CD8-positive, alpha-beta memory T cell (primary cell): ENCODE measurements at regions not wholly inside any gene's neighbourhood (a gene's known extent, or its start where the extent isn't known, plus 50 kb on each side); places are given as distances from the start of the nearest gene placed in this dataset.

Experiments
- CTCF ChIA-PET: fragments of 350-600 bp; sonication (Branson Sonifier 250); formaldehyde crosslinking; loops from one replicate; lab custom pipeline; 2021; ENCODE audit warnings: antibody characterized with exemption; lab: Charles Lee
- POLR2A ChIA-PET: fragments of 350-600 bp; sonication (Branson Sonifier 250); formaldehyde crosslinking; loops from one replicate; lab custom pipeline; 2021; ENCODE audit warnings: antibody characterized with exemption; lab: Charles Lee
- DNase-seq, 5 donors: peaks; one replicate each; pipeline versions ENCODE4 v3.0.0 to v3.0.0-alpha.2; 2020 to 2022; ENCODE audit warnings: mixed read lengths in 1 of 5
- H3K27ac ChIP-seq: one replicate; pipeline ENCODE4 v1.7.0; 2013; ENCODE audit warnings: low read depth, mild to moderate bottlenecking, low read length, moderate library complexity
- H3K27me3 ChIP-seq: 2 replicates; pipeline ENCODE4 v1.7.0; 2013; ENCODE audit warnings: low read length, mild to moderate bottlenecking; ENCODE audit not compliant: insufficient read depth, poor library complexity, severe bottlenecking
- H3K36me3 ChIP-seq: 2 replicates; pipeline ENCODE4 v1.7.0; 2013; ENCODE audit warnings: mild to moderate bottlenecking, low read length, moderate library complexity; ENCODE audit not compliant: insufficient read depth
- H3K4me1 ChIP-seq: 2 replicates; pipeline ENCODE4 v1.7.0; 2013; ENCODE audit warnings: mild to moderate bottlenecking, low read length, moderate library complexity; ENCODE audit not compliant: insufficient read depth
- H3K4me3 ChIP-seq: 2 replicates; pipeline ENCODE4 v1.7.0; 2013; ENCODE audit warnings: mild to moderate bottlenecking, low read length
- H3K9me3 ChIP-seq: 2 replicates; pipeline ENCODE4 v1.7.0; 2013; ENCODE audit warnings: mild to moderate bottlenecking, low read length
- H3K27ac Mint-ChIP-seq, 8 donors: one replicate each; pipeline ENCODE4 v1.8.0; 2020 to 2021; ENCODE audit warnings: mixed read lengths in 8 of 8, mild to moderate bottlenecking in 6 of 8, inconsistent platforms in 3 of 8, moderate library complexity in 3 of 8
- H3K27me3 Mint-ChIP-seq, 2 donors: one replicate each; pipeline ENCODE4 v1.8.0; 2020 to 2021; ENCODE audit warnings: mixed read lengths in 2 of 2, mild to moderate bottlenecking in 1 of 2, moderate library complexity in 1 of 2
- H3K36me3 Mint-ChIP-seq, 3 donors: one replicate each; pipeline ENCODE4 v1.8.0; 2020 to 2021; ENCODE audit warnings: mixed read lengths in 3 of 3, inconsistent platforms in 1 of 3, mild to moderate bottlenecking in 1 of 3
- H3K4me1 Mint-ChIP-seq, 3 donors: one replicate each; pipeline ENCODE4 v1.8.0; 2020 to 2021; ENCODE audit warnings: mixed read lengths in 3 of 3, inconsistent platforms in 1 of 3, mild to moderate bottlenecking in 1 of 3
- H3K4me3 Mint-ChIP-seq, 7 donors: one replicate each; pipeline ENCODE4 v1.8.0; 2020 to 2021; ENCODE audit warnings: mixed read lengths in 7 of 7, mild to moderate bottlenecking in 6 of 7, moderate library complexity in 4 of 7, inconsistent platforms in 2 of 7
- H3K9me3 Mint-ChIP-seq, 5 donors: one replicate each; pipeline ENCODE4 v1.8.0; 2020 to 2022; ENCODE audit warnings: mixed read lengths in 5 of 5, mild to moderate bottlenecking in 3 of 5, moderate library complexity in 2 of 5, inconsistent platforms in 1 of 5

- Histone ChIP-seq H3K27ac (no peak overlapping the region), H3K4me3 (no peak overlapping the region), H3K9me3 (no peaks in the 10 kb centered on the region), H3K36me3 (no peaks in the 10 kb centered on the region), H3K4me1 (no peaks in the 10 kb centered on the region), H3K27me3 (no peaks in the 10 kb centered on the region)
- ChIA-PET POLR2A (no interaction called here), CTCF (no interaction called here)
- no peak overlapping the region for H3K4me3 Mint-ChIP-seq
- H3K9me3 Mint-ChIP-seq: peaks cover 1 to 25% (median 6%) of the 10 kb centered on the region in 5 donors
- no peaks in the 10 kb centered on the region for H3K36me3 Mint-ChIP-seq
- no peak for DNase-seq
- no peak overlapping the region for H3K27ac Mint-ChIP-seq
- H3K4me1 Mint-ChIP-seq: no peaks in the 10 kb centered on the region
- H3K27me3 Mint-ChIP-seq: no peaks in the 10 kb centered on the region
Measured at GRCh38 chr2:125281242-125281641, 1256.2 kb downstream of the CNTNAP5 start.

GRCh38 chr2:125296742-125297141, 1271.7 kb downstream of the CNTNAP5 start:
- DNase-seq: no peak
- no peak overlapping the region for H3K27ac ChIP-seq
- no peaks in the 10 kb centered on the region for H3K27me3 Mint-ChIP-seq
- no peak overlapping the region for H3K4me3 Mint-ChIP-seq
- no peaks in the 10 kb centered on the region for H3K27me3 ChIP-seq
- no peak overlapping the region for H3K27ac Mint-ChIP-seq
- H3K36me3 ChIP-seq: no peaks in the 10 kb centered on the region
- no peaks in the 10 kb centered on the region for H3K36me3 Mint-ChIP-seq
- no peak overlapping the region for H3K4me3 ChIP-seq
- no peaks in the 10 kb centered on the region for H3K4me1 ChIP-seq
- no peaks in the 10 kb centered on the region for H3K9me3 ChIP-seq
- H3K9me3 Mint-ChIP-seq: peaks cover 3 to 27% (median 6%) of the 10 kb centered on the region in 5 donors
- H3K4me1 Mint-ChIP-seq: no peaks in the 10 kb centered on the region
- ChIA-PET CTCF (no interaction called here), POLR2A (no interaction called here)

DNA sequence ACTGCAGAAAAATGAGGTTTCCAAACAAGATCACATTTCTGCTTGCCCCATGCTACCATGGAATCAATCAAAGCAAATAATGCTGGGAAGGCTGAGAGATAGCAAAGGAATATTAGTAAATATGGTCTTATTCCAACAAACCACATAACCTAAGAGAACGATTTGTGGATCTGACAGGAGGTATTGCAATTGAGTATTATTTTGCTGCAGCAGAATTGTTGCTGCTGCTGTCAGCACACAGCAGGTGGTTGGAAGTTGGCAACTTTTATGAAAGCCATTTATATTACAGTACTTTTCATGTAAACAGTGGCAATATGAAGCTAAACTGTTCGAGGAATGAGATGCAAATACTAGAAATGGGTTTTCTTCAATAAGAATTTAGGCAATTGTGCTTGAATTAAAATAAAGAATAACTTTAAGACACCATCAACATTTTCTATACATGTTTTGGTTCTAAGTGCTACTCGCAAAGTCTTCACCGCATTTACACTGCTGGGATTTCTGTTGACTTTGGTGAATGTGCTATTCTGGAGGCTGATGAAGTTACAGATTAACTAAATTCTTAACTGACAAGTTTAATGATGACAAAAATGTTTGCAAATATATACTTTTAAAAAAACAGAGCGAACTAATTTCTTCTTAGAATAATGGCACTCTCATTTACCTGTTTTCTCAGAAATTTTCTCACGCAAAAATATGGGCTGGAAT, 1285.7 kb downstream of the CNTNAP5 start:
- no peaks in the 10 kb centered on the region for H3K36me3 Mint-ChIP-seq
- H3K27me3 Mint-ChIP-seq: no peaks in the 10 kb centered on the region
- H3K4me3 Mint-ChIP-seq: no peak overlapping the region

GRCh38 chr2:125312342-125312741, 1287.3 kb downstream of the CNTNAP5 start:
- Histone ChIP-seq H3K4me3 (no peak overlapping the region), H3K36me3 (no peaks in the 10 kb centered on the region), H3K27me3 (no peaks in the 10 kb centered on the region), H3K4me1 (no peaks in the 10 kb centered on the region), H3K27ac (no peak overlapping the region), H3K9me3 (no peaks in the 10 kb centered on the region)
- Mint-ChIP-seq H3K9me3 (peaks cover 4 to 15% (median 13%) of the 10 kb centered on the region in 5 donors), H3K27me3 (no peaks in the 10 kb centered on the region), H3K27ac (no peak overlapping the region), H3K4me1 (no peaks in the 10 kb centered on the region), H3K36me3 (no peaks in the 10 kb centered on the region), H3K4me3 (no peak overlapping the region)
- ChIA-PET CTCF (no interaction called here), POLR2A (no interaction called here)
- DNase-seq: no peak

More for the DNA sequence above, 1285.7 kb downstream of the CNTNAP5 start:
- Histone ChIP-seq H3K4me1 (no peaks in the 10 kb centered on the region), H3K9me3 (no peaks in the 10 kb centered on the region), H3K4me3 (no peak overlapping the region), H3K36me3 (no peaks in the 10 kb centered on the region), H3K27ac (no peak overlapping the region), H3K27me3 (no peaks in the 10 kb centered on the region)
- ChIA-PET CTCF (no interaction called here), POLR2A (no interaction called here)
- no peaks in the 10 kb centered on the region for H3K4me1 Mint-ChIP-seq
- peaks cover 4 to 15% (median 12%) of the 10 kb centered on the region in 5 donors for H3K9me3 Mint-ChIP-seq
- no peak overlapping the region for H3K27ac Mint-ChIP-seq
- DNase-seq: no peak

DNA sequence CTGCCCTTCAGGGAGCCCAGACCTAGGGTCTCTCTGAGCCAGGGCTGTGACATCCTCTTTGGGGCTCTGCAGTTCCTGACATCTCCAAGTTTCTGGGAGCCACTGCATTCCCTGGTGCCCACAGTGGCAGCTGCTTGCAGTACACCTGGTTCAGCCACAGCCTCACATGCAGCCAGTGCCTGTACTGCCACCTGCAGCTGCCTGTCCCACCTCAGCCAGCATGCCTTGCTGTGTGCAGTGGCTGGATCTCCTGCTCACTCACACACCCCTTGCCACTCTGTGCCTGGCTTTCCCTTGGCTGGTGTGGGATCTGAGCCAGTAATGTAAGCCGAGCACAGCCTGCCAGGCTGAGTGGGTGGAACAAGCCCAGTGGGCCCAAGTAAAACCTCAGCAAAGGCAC, 1288.7 kb downstream of the CNTNAP5 start:
- no peak for DNase-seq
- H3K27ac ChIP-seq: no peak overlapping the region
- Mint-ChIP-seq H3K27me3 (no peaks in the 10 kb centered on the region), H3K4me1 (no peaks in the 10 kb centered on the region), H3K36me3 (no peaks in the 10 kb centered on the region), H3K9me3 (peaks cover 4 to 16% (median 15%) of the 10 kb centered on the region in 5 donors), H3K4me3 (no peak overlapping the region), H3K27ac (no peak overlapping the region)
- H3K36me3 ChIP-seq: no peaks in the 10 kb centered on the region
- CTCF ChIA-PET: no interaction called here
- H3K27me3 ChIP-seq: no peaks in the 10 kb centered on the region
- POLR2A ChIA-PET: no interaction called here
- no peaks in the 10 kb centered on the region for H3K4me1 ChIP-seq
- H3K4me3 ChIP-seq: no peak overlapping the region
- no peaks in the 10 kb centered on the region for H3K9me3 ChIP-seq

DNA sequence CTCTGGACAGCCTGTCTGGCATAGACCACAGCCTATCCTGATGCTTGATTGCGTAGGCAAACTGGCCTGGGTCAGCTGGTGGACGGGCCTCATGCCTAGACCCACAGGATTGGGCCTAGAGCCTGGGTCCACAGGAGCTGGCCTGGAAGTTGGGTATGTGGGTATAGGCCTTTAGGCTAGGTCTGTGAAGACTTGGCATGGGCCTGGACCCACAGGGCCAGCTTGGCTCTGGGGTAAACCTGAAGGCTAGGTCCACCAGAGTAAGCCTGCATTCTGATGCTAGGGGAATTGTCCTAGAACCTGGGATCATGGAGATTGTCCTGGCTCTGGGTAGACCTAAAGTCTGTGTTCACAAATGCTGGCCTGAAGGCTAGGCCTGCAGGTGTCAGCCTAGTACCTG, 1293.7 kb downstream of the CNTNAP5 start:
- no peak for DNase-seq
- Histone ChIP-seq H3K27me3 (no peaks in the 10 kb centered on the region), H3K36me3 (no peaks in the 10 kb centered on the region), H3K27ac (no peak overlapping the region), H3K4me1 (no peaks in the 10 kb centered on the region), H3K9me3 (no peaks in the 10 kb centered on the region), H3K4me3 (no peak overlapping the region)
- CTCF ChIA-PET: no interaction called here
- POLR2A ChIA-PET: no interaction called here
- H3K27ac Mint-ChIP-seq: no peak overlapping the region
- no peaks in the 10 kb centered on the region for H3K27me3 Mint-ChIP-seq
- peaks cover 4 to 23% (median 7%) of the 10 kb centered on the region in 5 donors for H3K9me3 Mint-ChIP-seq
- no peak overlapping the region for H3K4me3 Mint-ChIP-seq
- no peaks in the 10 kb centered on the region for H3K36me3 Mint-ChIP-seq
- H3K4me1 Mint-ChIP-seq: no peaks in the 10 kb centered on the region

- H3K4me1 Mint-ChIP-seq: no peaks in the 10 kb centered on the region
- H3K4me3 Mint-ChIP-seq: no peak overlapping the region
- no peaks in the 10 kb centered on the region for H3K27me3 Mint-ChIP-seq
- H3K27me3 ChIP-seq: no peaks in the 10 kb centered on the region
- no peaks in the 10 kb centered on the region for H3K36me3 ChIP-seq
- CTCF ChIA-PET: no interaction called here
- H3K4me1 ChIP-seq: no peaks in the 10 kb centered on the region
- H3K4me3 ChIP-seq: no peak overlapping the region
- H3K27ac ChIP-seq: no peak overlapping the region
- peaks cover 0 to 25% (median 7%) of the 10 kb centered on the region in 5 donors for H3K9me3 Mint-ChIP-seq
- DNase-seq: no peak
- H3K27ac Mint-ChIP-seq: no peak overlapping the region
- POLR2A ChIA-PET: no interaction called here
- no peaks in the 10 kb centered on the region for H3K9me3 ChIP-seq
- no peaks in the 10 kb centered on the region for H3K36me3 Mint-ChIP-seq
Measured at GRCh38 chr2:125324273-125324672, 1299.2 kb downstream of the CNTNAP5 start.

- no peaks in the 10 kb centered on the region for H3K9me3 ChIP-seq
- ChIA-PET POLR2A (no interaction called here), CTCF (no interaction called here)
- no peak for DNase-seq
- H3K27me3 ChIP-seq: no peaks in the 10 kb centered on the region
- Mint-ChIP-seq H3K27me3 (no peaks in the 10 kb centered on the region), H3K9me3 (peaks cover 6 to 17% (median 9%) of the 10 kb centered on the region in 5 donors), H3K27ac (no peak overlapping the region), H3K4me1 (no peaks in the 10 kb centered on the region), H3K36me3 (no peaks in the 10 kb centered on the region), H3K4me3 (no peak overlapping the region)
- H3K4me3 ChIP-seq: no peak overlapping the region
- H3K27ac ChIP-seq: no peak overlapping the region
- H3K4me1 ChIP-seq: no peaks in the 10 kb centered on the region
- no peaks in the 10 kb centered on the region for H3K36me3 ChIP-seq
Measured at GRCh38 chr2:125330133-125330532, 1305.0 kb downstream of the CNTNAP5 start.
